IMR-90 (cell line): ENCODE measurements at regions not wholly inside any gene's neighbourhood (a gene's known extent, or its start where the extent isn't known, plus 50 kb on each side); places are given as distances from the start of the nearest gene placed in this dataset.

ENCODE experiments used
- BHLHE40 ChIP-seq: fragments of 150-350 bp; IDR thresholded peaks from 2 replicates; pipeline ENCODE4 v1.6.1; 2016; ENCODE audit warnings: mild to moderate bottlenecking, low read depth, low read length
- FOS ChIP-seq: fragments of 150-350 bp; IDR thresholded peaks from 2 replicates; pipeline ENCODE4 v1.6.1; 2016; ENCODE audit warnings: low read depth, low read length
- MXI1 ChIP-seq: IDR thresholded peaks from 2 replicates; pipeline ENCODE4 v1.6.1; 2012; ENCODE audit warnings: low read depth, mild to moderate bottlenecking, low read length, moderate library complexity, borderline replicate concordance
- NFE2L2 ChIP-seq: fragments of 150-350 bp; IDR thresholded peaks from 2 replicates; pipeline ENCODE4 v1.6.1; 2016; ENCODE audit warnings: low read depth, mild to moderate bottlenecking, low read length
- POLR2A ChIP-seq: IDR thresholded peaks from 2 replicates; pipeline ENCODE4 v1.6.1; 2012; ENCODE audit warnings: mild to moderate bottlenecking, low read depth, low read length
- RAD21 ChIP-seq: IDR thresholded peaks from 2 replicates; pipeline ENCODE4 v1.6.1; 2012; ENCODE audit warnings: low read length, improper control_type of control experiment
- RCOR1 ChIP-seq: IDR thresholded peaks from 2 replicates; pipeline ENCODE4 v1.6.1; 2012; ENCODE audit warnings: mild to moderate bottlenecking, low read length, improper control_type of control experiment; ENCODE audit not compliant: insufficient replicate concordance
- RFX5 ChIP-seq: IDR thresholded peaks from 2 replicates; pipeline ENCODE4 v1.8.0; 2012; ENCODE audit warnings: low read depth, mild to moderate bottlenecking, low read length, moderate library complexity
- TF ChIP-seq, protein P1 (sequence below): conservative IDR thresholded peaks from 2 replicates; pipeline ENCODE4 v1.5.1; 2012; ENCODE audit warnings: mild to moderate bottlenecking, low read depth, low read length, improper control_type of control experiment
- TF ChIP-seq, protein P2 (sequence below): fragments of 150-350 bp; IDR thresholded peaks from 2 replicates; pipeline ENCODE4 v1.6.1; 2017; ENCODE audit warnings: mild to moderate bottlenecking, antibody characterized with exemption, low read length, low read depth

DNA sequence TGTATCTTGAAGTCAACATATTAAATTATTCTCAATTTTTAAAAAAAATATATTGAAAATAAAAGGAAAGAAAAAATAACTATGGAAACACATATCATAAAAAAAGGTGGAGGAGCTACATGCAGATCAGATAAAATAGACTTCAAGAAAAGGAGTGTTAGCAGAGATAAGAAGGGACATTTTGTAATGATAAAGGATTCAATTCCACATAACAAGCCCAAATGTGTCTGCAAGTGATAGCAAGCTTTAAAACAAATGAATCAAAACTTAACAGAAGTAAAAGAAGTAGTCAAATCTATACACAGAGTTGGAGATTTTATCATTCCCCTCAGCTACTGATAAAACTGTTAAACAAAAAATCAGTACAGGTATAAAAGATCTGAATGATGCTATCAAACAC, 74.9 kb downstream of the TTC32 start:
- TF ChIP-seq POLR2A: no peak
- no peak for TF ChIP-seq RCOR1
- TF ChIP-seq, protein P1, sequence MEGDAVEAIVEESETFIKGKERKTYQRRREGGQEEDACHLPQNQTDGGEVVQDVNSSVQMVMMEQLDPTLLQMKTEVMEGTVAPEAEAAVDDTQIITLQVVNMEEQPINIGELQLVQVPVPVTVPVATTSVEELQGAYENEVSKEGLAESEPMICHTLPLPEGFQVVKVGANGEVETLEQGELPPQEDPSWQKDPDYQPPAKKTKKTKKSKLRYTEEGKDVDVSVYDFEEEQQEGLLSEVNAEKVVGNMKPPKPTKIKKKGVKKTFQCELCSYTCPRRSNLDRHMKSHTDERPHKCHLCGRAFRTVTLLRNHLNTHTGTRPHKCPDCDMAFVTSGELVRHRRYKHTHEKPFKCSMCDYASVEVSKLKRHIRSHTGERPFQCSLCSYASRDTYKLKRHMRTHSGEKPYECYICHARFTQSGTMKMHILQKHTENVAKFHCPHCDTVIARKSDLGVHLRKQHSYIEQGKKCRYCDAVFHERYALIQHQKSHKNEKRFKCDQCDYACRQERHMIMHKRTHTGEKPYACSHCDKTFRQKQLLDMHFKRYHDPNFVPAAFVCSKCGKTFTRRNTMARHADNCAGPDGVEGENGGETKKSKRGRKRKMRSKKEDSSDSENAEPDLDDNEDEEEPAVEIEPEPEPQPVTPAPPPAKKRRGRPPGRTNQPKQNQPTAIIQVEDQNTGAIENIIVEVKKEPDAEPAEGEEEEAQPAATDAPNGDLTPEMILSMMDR: no peak
- no peak for TF ChIP-seq BHLHE40
- no peak for TF ChIP-seq FOS
- TF ChIP-seq NFE2L2: no peak
- no peak for TF ChIP-seq RAD21
- TF ChIP-seq RFX5: no peak
- TF ChIP-seq, protein P2, sequence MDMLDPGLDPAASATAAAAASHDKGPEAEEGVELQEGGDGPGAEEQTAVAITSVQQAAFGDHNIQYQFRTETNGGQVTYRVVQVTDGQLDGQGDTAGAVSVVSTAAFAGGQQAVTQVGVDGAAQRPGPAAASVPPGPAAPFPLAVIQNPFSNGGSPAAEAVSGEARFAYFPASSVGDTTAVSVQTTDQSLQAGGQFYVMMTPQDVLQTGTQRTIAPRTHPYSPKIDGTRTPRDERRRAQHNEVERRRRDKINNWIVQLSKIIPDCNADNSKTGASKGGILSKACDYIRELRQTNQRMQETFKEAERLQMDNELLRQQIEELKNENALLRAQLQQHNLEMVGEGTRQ: no peak
- no peak for TF ChIP-seq MXI1
